ENCODE measurements at regions not wholly inside any gene's neighbourhood (a gene's known extent, or its start where the extent isn't known, plus 50 kb on each side); places are given as distances from the start of the nearest gene placed in this dataset.
"Not testable (repeated sequence)": the region's sequence is repeated elsewhere in the genome, so short reads cannot be mapped to it uniquely, and the experiment has no call there.

DNA sequence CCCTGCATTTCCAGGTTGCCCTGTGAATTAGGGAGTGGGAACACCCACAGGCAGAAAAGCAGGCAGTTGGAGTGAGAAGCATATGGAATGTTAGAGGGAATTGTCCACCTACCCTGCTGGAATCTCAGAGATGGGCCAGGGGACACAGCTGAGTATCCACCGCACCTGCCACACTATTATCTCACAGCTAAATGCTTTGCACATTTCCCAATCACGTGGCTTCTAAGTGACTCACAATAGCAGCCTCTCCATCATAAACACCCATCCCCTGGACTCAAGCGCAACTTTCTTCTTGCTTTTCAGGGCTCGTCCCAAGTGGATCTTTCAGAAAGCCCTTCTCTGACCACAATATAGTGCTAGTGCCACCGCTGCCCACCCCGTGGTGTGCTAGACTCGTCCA is 389.0 kb upstream of the LMCD1 start:
- no peak for DNase-seq (ENCODE audit: low read depth in 2 of 2, low spot score in 1 of 2)

- DNase-seq (ENCODE audit: low read depth in 2 of 2, low spot score in 1 of 2), result no peak
Observed at GRCh38 chr3:8113626-8114025, 388.0 kb upstream of the LMCD1 start.

GRCh38 chr3:8128686-8129085 is 372.9 kb upstream of the LMCD1 start:
- no peak for DNase-seq (ENCODE audit: low read depth in 2 of 2, low spot score in 1 of 2)

DNA sequence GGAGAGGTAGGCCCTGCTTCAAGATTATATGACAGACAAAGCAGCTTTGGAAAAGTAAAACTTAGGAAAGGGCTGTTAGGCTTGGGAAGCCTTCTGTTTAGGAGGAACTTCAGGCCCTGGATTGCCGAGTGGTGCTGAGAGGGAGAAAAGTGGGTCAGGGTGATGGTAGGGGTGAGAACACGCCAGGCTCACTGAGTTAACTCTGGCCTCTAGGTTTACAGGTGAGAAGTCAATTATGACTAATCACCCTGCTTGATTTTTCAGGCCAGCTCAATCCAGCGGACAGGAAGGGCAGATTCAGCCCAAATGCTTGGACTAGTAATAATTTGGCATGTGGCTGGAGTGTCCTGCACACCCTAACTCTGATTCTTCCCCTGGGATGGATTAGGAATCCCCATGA is 365.1 kb upstream of the LMCD1 start:
- no peak for DNase-seq (ENCODE audit: low read depth in 2 of 2, low spot score in 1 of 2)

- DNase-seq (ENCODE audit: low read depth in 2 of 2, low spot score in 1 of 2), result no peak
Observed at GRCh38 chr3:8143186-8143585, 358.4 kb upstream of the LMCD1 start.

GRCh38 chr3:8145661-8146060 is 356.0 kb upstream of the LMCD1 start:
- DNase-seq (ENCODE audit: low read depth in 2 of 2, low spot score in 1 of 2), result no peak

- no peak for DNase-seq (ENCODE audit: low read depth in 2 of 2, low spot score in 1 of 2)
Observed at GRCh38 chr3:8147711-8148110, 353.9 kb upstream of the LMCD1 start.

GRCh38 chr3:8152821-8153418 is 348.7 kb upstream of the LMCD1 start:
- DNase-seq (ENCODE audit: low read depth in 2 of 2, low spot score in 1 of 2), result no peak

GRCh38 chr3:8153800-8154199 is 347.8 kb upstream of the LMCD1 start:
- no peak for DNase-seq (ENCODE audit: low read depth in 2 of 2, low spot score in 1 of 2)

GRCh38 chr3:8154617-8155016 is 347.0 kb upstream of the LMCD1 start:
- DNase-seq (ENCODE audit: low read depth in 2 of 2, low spot score in 1 of 2), result no peak

- no peak for DNase-seq (ENCODE audit: low read depth in 2 of 2, low spot score in 1 of 2)
Observed at GRCh38 chr3:8156138-8156537, 345.5 kb upstream of the LMCD1 start.

GRCh38 chr3:8156831-8157230 is 344.8 kb upstream of the LMCD1 start:
- DNase-seq (ENCODE audit: low read depth in 2 of 2, low spot score in 1 of 2), result no peak

GRCh38 chr3:8157640-8158039 is 344.0 kb upstream of the LMCD1 start:
- DNase-seq (ENCODE audit: low read depth in 2 of 2, low spot score in 1 of 2), result no peak

- no peak for DNase-seq (ENCODE audit: low read depth in 2 of 2, low spot score in 1 of 2)
Observed at GRCh38 chr3:8164145-8164544, 337.5 kb upstream of the LMCD1 start.

DNA sequence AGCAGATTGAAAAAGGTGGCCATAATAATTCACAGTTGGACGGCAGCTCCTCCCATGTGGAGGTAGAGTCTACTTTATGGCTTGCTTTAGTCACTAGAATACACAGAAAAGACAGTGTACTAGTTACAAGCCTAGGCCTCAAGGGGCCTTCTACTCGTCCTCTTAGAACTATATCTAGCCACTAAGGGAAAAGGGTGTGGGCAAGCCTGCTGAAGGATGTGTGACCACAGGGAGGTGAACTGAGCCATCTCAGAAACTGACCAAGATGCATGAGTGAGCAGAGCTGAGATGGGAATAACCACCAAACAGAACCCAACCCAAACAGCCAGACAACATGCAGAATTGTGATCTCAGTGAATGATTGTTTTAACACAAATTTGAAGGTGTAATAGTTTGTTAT is 335.6 kb upstream of the LMCD1 start:
- DNase-seq (ENCODE audit: low read depth in 2 of 2, low spot score in 1 of 2), result no peak

DNA sequence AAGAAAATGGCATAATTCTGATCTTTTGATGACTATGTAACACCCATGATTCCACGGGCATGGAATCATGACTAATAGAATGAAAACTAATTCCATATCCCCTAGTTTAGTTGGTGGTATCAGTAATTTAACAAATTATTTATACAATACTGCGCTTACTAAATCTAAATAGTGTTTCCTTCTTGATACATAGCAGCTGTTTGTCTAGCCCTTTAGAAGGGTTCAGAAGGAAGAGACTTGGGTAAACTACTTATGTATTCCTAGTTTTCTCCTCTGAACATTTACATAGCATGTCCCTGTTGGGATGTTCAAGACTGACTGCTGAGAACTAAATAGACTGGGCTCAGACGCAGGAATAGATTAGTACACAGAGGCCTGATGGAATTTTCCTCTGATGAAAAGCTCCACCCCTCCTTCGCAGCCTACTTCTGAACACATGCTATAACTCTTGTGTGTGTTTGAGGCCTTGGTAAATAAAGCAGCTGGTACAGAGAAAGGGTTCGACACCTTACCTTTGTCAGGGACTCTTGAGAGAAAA is 330.6 kb upstream of the LMCD1 start:
- DNase-seq (ENCODE audit: low read depth in 2 of 2, low spot score in 1 of 2), result no peak

DNA sequence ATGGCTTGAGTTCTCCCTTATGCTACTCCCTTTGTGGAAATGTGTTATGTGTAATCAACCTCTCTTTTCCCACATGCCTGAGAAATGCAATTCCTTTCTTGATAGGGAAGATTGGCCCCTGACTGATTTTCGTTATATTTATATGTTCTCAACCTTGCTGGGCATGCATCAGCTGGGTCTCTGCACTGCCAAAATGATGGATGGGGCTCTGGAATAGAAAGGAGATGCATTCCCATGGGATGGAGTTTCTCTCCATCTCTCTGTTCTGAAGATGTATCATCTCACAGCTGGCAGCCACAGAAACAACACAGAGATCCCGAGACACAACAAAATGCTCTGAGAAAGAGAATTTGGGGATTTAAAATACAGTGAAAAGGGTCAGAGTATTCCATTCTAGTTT is 327.7 kb upstream of the LMCD1 start:
- no peak for DNase-seq (ENCODE audit: low read depth in 2 of 2, low spot score in 1 of 2)

- not testable (repeated sequence) for DNase-seq (ENCODE audit: low read depth in 2 of 2, low spot score in 1 of 2)
Observed at GRCh38 chr3:8176759-8177483, 324.7 kb upstream of the LMCD1 start.

GRCh38 chr3:8178516-8178915 is 323.1 kb upstream of the LMCD1 start:
- not testable (repeated sequence) for DNase-seq (ENCODE audit: low read depth in 2 of 2, low spot score in 1 of 2)

GRCh38 chr3:8182904-8183303 is 318.7 kb upstream of the LMCD1 start:
- no peak for DNase-seq (ENCODE audit: low read depth in 2 of 2, low spot score in 1 of 2)

DNA sequence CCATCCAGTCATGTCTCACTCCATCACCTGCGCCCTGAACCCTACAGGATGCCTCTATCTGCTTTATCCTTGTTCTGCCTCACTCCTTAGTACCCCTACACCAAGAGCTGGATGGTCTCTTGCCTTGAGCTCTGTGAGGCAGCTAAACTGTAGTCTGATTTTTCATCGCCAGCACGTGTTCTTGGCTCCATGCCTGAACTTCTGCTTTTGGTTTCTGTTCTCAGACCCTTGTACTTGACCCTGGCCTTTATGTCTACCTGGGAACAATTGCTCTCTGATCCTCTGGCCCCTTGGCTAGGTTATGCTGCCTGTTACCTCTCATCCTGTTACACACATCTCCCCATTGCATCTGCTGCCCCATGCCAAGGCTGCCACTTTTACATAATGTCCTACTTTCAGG is 318.0 kb upstream of the LMCD1 start:
- no peak for DNase-seq (ENCODE audit: low read depth in 2 of 2, low spot score in 1 of 2)

DNA sequence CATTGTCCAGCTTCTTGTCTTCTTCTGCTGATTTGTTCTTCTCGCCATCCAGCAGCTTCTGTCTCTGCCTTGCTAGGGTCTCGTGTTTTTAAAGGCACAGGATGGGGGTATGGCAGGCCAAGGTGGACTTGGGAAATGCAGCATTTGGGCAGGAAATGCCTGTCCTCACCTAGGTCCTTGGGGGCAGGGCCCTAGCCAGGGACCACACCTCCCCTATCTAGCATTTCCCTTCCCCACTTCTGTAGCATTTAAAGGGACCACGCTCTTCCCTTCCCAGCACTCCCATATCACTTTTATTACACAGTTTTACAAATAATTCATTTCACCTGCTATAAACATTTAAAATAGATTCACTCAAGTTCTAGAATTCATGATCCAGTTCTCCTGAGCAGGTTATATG is 315.4 kb upstream of the LMCD1 start:
- no peak for DNase-seq (ENCODE audit: low read depth in 2 of 2, low spot score in 1 of 2)

GRCh38 chr3:8187996-8188395 is 313.6 kb upstream of the LMCD1 start:
- DNase-seq (ENCODE audit: low read depth in 2 of 2, low spot score in 1 of 2), result no peak

Measured in stimulated activated CD8-positive, alpha-beta memory T cell treated with anti-CD3 and anti-CD28 coated beads, Interleukin-4, amount 100 ng/mL, for 1 hour (primary cell).